IPS DF 6.9 (cell line): ENCODE measurements at regions not wholly inside any gene's neighbourhood (a gene's known extent, or its start where the extent isn't known, plus 50 kb on each side); places are given as distances from the start of the nearest gene placed in this dataset.
"Not testable (repeated sequence)": the region's sequence is repeated elsewhere in the genome, so short reads cannot be mapped to it uniquely, and the experiment has no call there.

Experiments
- DNase-seq: peaks from one replicate; pipeline ENCODE4 v3.0.0-alpha.2; 2013; ENCODE audit warnings: low read depth, low spot score
- H3K27ac ChIP-seq: one replicate; pipeline ENCODE4 v1.5.1; 2013; ENCODE audit warnings: low read length, control low read depth
- H3K27me3 ChIP-seq: 2 replicates; pipeline ENCODE4 v1.6.1; 2013; ENCODE audit warnings: mild to moderate bottlenecking, low read length; ENCODE audit not compliant: control insufficient read depth, insufficient read depth
- H3K36me3 ChIP-seq: 2 replicates; pipeline ENCODE4 v1.6.1; 2013; ENCODE audit warnings: low read length; ENCODE audit not compliant: control insufficient read depth, insufficient read depth
- H3K4me1 ChIP-seq: 2 replicates; pipeline ENCODE4 v1.6.1; 2013; ENCODE audit warnings: low read length; ENCODE audit not compliant: control insufficient read depth, insufficient read depth
- H3K4me3 ChIP-seq: 2 replicates; pipeline ENCODE4 v1.5.1; 2013; ENCODE audit warnings: mild to moderate bottlenecking, low read length
- H3K9me3 ChIP-seq: 2 replicates; pipeline ENCODE4 v1.6.1; 2013; ENCODE audit warnings: low read length, inconsistent platforms; ENCODE audit not compliant: control insufficient read depth, insufficient read depth
- WGBS: extraction: QIAGEN DNeasy Blood & Tissue Kit; methylation state at CpG from one replicate; pipeline ENCODE4 v1.1.7; 2013; ENCODE audit warnings: mixed read lengths, missing lambda C conversion rate; ENCODE audit not compliant: insufficient read length, insufficient coverage; 5-methylcytosine and 5-hydroxymethylcytosine counted together

- H3K36me3 ChIP-seq, H3K4me1 ChIP-seq, DNase-seq, H3K4me3 ChIP-seq, H3K27me3 ChIP-seq, H3K9me3 ChIP-seq, H3K27ac ChIP-seq: not testable (repeated sequence)
- no CpG with 5 or more reads among the region's 3 CpGs for WGBS
Observed at GRCh38 chrX:99988532-99988931, 421.5 kb downstream of the PCDH19 start.

GRCh38 chrX:99973572-99974226 lies 436.4 kb downstream of the PCDH19 start:
- H3K4me3 ChIP-seq = no peak overlapping the region

GRCh38 chrX:99939883-99940232 lies 470.2 kb downstream of the PCDH19 start:
- Histone ChIP-seq H3K36me3 (no peaks in the 10 kb centered on the region), H3K4me3 (no peak overlapping the region), H3K27me3 (no peaks in the 10 kb centered on the region), H3K27ac (no peak overlapping the region), H3K9me3 (no peaks in the 10 kb centered on the region), H3K4me1 (no peaks in the 10 kb centered on the region)
- WGBS = no CpG with 5 or more reads among the region's 15 CpGs
- DNase-seq = no peak

More at GRCh38 chrX:99973572-99974226, 436.4 kb downstream of the PCDH19 start:
- Histone ChIP-seq H3K9me3 (no peaks in the 10 kb centered on the region), H3K36me3 (no peaks in the 10 kb centered on the region), H3K4me1 (no peaks in the 10 kb centered on the region), H3K27ac (no peak overlapping the region), H3K27me3 (no peaks in the 10 kb centered on the region)
- DNase-seq = no peak
- no CpG with 5 or more reads among the region's 3 CpGs for WGBS

- DNase-seq, H3K4me1 ChIP-seq, H3K36me3 ChIP-seq, H3K27ac ChIP-seq, H3K27me3 ChIP-seq, H3K9me3 ChIP-seq, H3K4me3 ChIP-seq: not testable (repeated sequence)
- WGBS = no CpG with 5 or more reads among the region's 29 CpGs
Observed at GRCh38 chrX:99939206-99939882, 470.7 kb downstream of the PCDH19 start.

- no CpG with 5 or more reads among the region's 10 CpGs for WGBS
- no peaks in the 10 kb centered on the region for H3K4me1 ChIP-seq
- no peak overlapping the region for H3K27ac ChIP-seq
- no peak for DNase-seq
- H3K9me3 ChIP-seq = no peaks in the 10 kb centered on the region
- no peak overlapping the region for H3K4me3 ChIP-seq
- H3K36me3 ChIP-seq = no peaks in the 10 kb centered on the region
- no peaks in the 10 kb centered on the region for H3K27me3 ChIP-seq
Observed at GRCh38 chrX:99938464-99938863, 471.6 kb downstream of the PCDH19 start.

- no peak for DNase-seq
- WGBS = no CpG with 5 or more reads among the region's 1 CpG
- no peak overlapping the region for H3K27ac ChIP-seq
- no peaks in the 10 kb centered on the region for H3K36me3 ChIP-seq
- H3K4me3 ChIP-seq = no peak overlapping the region
- no peaks in the 10 kb centered on the region for H3K4me1 ChIP-seq
- H3K9me3 ChIP-seq = no peaks in the 10 kb centered on the region
- no peaks in the 10 kb centered on the region for H3K27me3 ChIP-seq
Observed at GRCh38 chrX:99933865-99934264, 476.2 kb downstream of the PCDH19 start.

GRCh38 chrX:99914635-99915034 lies 495.4 kb downstream of the PCDH19 start:
- Histone ChIP-seq H3K4me3 (no peak overlapping the region), H3K9me3 (no peaks in the 10 kb centered on the region), H3K4me1 (no peaks in the 10 kb centered on the region), H3K27me3 (no peaks in the 10 kb centered on the region), H3K27ac (no peak overlapping the region), H3K36me3 (no peaks in the 10 kb centered on the region)
- no peak for DNase-seq
- no CpG with 5 or more reads among the region's 2 CpGs for WGBS

GRCh38 chrX:99913611-99914010 lies 496.5 kb downstream of the PCDH19 start:
- Histone ChIP-seq H3K9me3 (no peaks in the 10 kb centered on the region), H3K27me3 (no peaks in the 10 kb centered on the region), H3K4me1 (no peaks in the 10 kb centered on the region), H3K36me3 (no peaks in the 10 kb centered on the region), H3K4me3 (no peak overlapping the region), H3K27ac (no peak overlapping the region)
- WGBS = no CpG with 5 or more reads among the region's 5 CpGs
- no peak for DNase-seq

GRCh38 chrX:99909946-99910345 lies 500.1 kb downstream of the PCDH19 start:
- Histone ChIP-seq H3K27ac (no peak overlapping the region), H3K36me3 (no peaks in the 10 kb centered on the region), H3K9me3 (no peaks in the 10 kb centered on the region), H3K4me3 (no peak overlapping the region), H3K27me3 (no peaks in the 10 kb centered on the region), H3K4me1 (no peaks in the 10 kb centered on the region)
- DNase-seq = no peak
- WGBS = no CpG with 5 or more reads among the region's 1 CpG

GRCh38 chrX:99901091-99901490 lies 509.0 kb downstream of the PCDH19 start:
- Histone ChIP-seq H3K36me3 (no peaks in the 10 kb centered on the region), H3K27ac (no peak overlapping the region), H3K4me3 (no peak overlapping the region), H3K9me3 (no peaks in the 10 kb centered on the region), H3K27me3 (no peaks in the 10 kb centered on the region), H3K4me1 (no peaks in the 10 kb centered on the region)
- no peak for DNase-seq
- WGBS = no CpG with 5 or more reads among the region's 4 CpGs

- no CpG with 5 or more reads among the region's 18 CpGs for WGBS
- no peaks in the 10 kb centered on the region for H3K36me3 ChIP-seq
- H3K27ac ChIP-seq = no peak overlapping the region
- no peak overlapping the region for H3K4me3 ChIP-seq
- no peaks in the 10 kb centered on the region for H3K4me1 ChIP-seq
- H3K27me3 ChIP-seq = no peaks in the 10 kb centered on the region
- DNase-seq = no peak
- no peaks in the 10 kb centered on the region for H3K9me3 ChIP-seq
Observed at GRCh38 chrX:99887918-99888317, 522.2 kb downstream of the PCDH19 start.
